Astrocyte of the cerebellum (primary cell): ENCODE measurements at regions not wholly inside any gene's neighbourhood (a gene's known extent, or its start where the extent isn't known, plus 50 kb on each side); places are given as distances from the start of the nearest gene placed in this dataset.

Experiments
- DNase-seq: peaks from one replicate; pipeline ENCODE4 v3.0.0-alpha.2; 2011; ENCODE audit warnings: low read depth
- H3K4me3 ChIP-seq: 2 replicates; pipeline ENCODE4 v1.5.1; 2011; ENCODE audit warnings: mild to moderate bottlenecking, low read depth, low read length, moderate library complexity
- CTCF ChIP-seq: IDR thresholded peaks from 2 replicates; pipeline ENCODE4 v1.5.1; 2012; ENCODE audit warnings: low read length, low read depth, moderate library complexity, mild to moderate bottlenecking; ENCODE audit errors: missing control alignments
- in situ Hi-C: cut with HindIII; loops from 2 replicates; pipeline ENCODE4 v1.10.0; 2017; ENCODE audit warnings: low sequenced_read_pairs

GRCh38 chr7:52719677-52720076 is 315.8 kb upstream of the POM121L12 start:
- TF ChIP-seq CTCF, result no peak
- no peak overlapping the region for H3K4me3 ChIP-seq
- in situ Hi-C loops, result no loop called here
- no peak for DNase-seq

GRCh38 chr7:52715701-52716100 is 319.7 kb upstream of the POM121L12 start:
- in situ Hi-C loops, result no loop called here
- DNase-seq, result no peak

GRCh38 chr7:52712938-52713337 is 322.5 kb upstream of the POM121L12 start:
- no peak for TF ChIP-seq CTCF
- H3K4me3 ChIP-seq, result no peak overlapping the region
- in situ Hi-C loops, result no loop called here
- no peak for DNase-seq

More at GRCh38 chr7:52715701-52716100, 319.7 kb upstream of the POM121L12 start:
- no peak for TF ChIP-seq CTCF
- no peak overlapping the region for H3K4me3 ChIP-seq

- no peak for DNase-seq
- no peak overlapping the region for H3K4me3 ChIP-seq
- in situ Hi-C loops, result no loop called here
- no peak for TF ChIP-seq CTCF
Measured at GRCh38 chr7:52711951-52712350, 323.5 kb upstream of the POM121L12 start.

- in situ Hi-C loops, result no loop called here
- no peak overlapping the region for H3K4me3 ChIP-seq
- no peak for TF ChIP-seq CTCF
- no peak for DNase-seq
Measured at GRCh38 chr7:52708846-52709245, 326.6 kb upstream of the POM121L12 start.

- TF ChIP-seq CTCF, result no peak
- in situ Hi-C loops, result no loop called here
- H3K4me3 ChIP-seq, result no peak overlapping the region
- DNase-seq, result no peak
Measured at GRCh38 chr7:52705768-52706167, 329.7 kb upstream of the POM121L12 start.

- in situ Hi-C loops, result no loop called here
- no peak for TF ChIP-seq CTCF
Measured at GRCh38 chr7:52700349-52700748, 335.1 kb upstream of the POM121L12 start.

More at GRCh38 chr7:52700349-52700748, 335.1 kb upstream of the POM121L12 start:
- H3K4me3 ChIP-seq, result no peak overlapping the region
- DNase-seq, result no peak
